Peyer's patch (tissue), 4 donors: ENCODE measurements at regions not wholly inside any gene's neighbourhood (a gene's known extent, or its start where the extent isn't known, plus 50 kb on each side); places are given as distances from the start of the nearest gene placed in this dataset.

Source experiments
- POLR2A ChIP-seq, 2 donors: fragments of 450-650 bp; IDR thresholded peaks; one replicate each; pipeline ENCODE4 v1.5.1; 2017; ENCODE audit warnings: antibody characterized with exemption in 2 of 2, mild to moderate bottlenecking in 2 of 2, moderate library complexity in 2 of 2
- TF ChIP-seq, protein P1 (sequence below), 6 experiments: fragments of 450-650 bp in 4 of 6; fragments of 200-600 bp in 2 of 6; sonication (generic) in 1 of 6; IDR thresholded peaks; one replicate each; pipeline ENCODE4 v1.5.1; 2017 to 2019; ENCODE audit warnings: antibody characterized with exemption in 6 of 6, mild to moderate bottlenecking in 3 of 6, moderate library complexity in 1 of 6

GRCh38 chr9:27638716-27639115 lies 65.4 kb upstream of the C9orf72 start:
- TF ChIP-seq, protein P1, sequence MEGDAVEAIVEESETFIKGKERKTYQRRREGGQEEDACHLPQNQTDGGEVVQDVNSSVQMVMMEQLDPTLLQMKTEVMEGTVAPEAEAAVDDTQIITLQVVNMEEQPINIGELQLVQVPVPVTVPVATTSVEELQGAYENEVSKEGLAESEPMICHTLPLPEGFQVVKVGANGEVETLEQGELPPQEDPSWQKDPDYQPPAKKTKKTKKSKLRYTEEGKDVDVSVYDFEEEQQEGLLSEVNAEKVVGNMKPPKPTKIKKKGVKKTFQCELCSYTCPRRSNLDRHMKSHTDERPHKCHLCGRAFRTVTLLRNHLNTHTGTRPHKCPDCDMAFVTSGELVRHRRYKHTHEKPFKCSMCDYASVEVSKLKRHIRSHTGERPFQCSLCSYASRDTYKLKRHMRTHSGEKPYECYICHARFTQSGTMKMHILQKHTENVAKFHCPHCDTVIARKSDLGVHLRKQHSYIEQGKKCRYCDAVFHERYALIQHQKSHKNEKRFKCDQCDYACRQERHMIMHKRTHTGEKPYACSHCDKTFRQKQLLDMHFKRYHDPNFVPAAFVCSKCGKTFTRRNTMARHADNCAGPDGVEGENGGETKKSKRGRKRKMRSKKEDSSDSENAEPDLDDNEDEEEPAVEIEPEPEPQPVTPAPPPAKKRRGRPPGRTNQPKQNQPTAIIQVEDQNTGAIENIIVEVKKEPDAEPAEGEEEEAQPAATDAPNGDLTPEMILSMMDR (IDR thresholded peaks at IDR 0.05), result no peak
- no peak for TF ChIP-seq POLR2A (IDR thresholded peaks at IDR 0.05)
